Ecto neural progenitor cell (in vitro differentiated cells): ENCODE measurements at regions not wholly inside any gene's neighbourhood (a gene's known extent, or its start where the extent isn't known, plus 50 kb on each side); places are given as distances from the start of the nearest gene placed in this dataset.

Source experiments
- DNase-seq: peaks from one replicate; pipeline ENCODE4 v3.0.0-alpha.2; 2018; ENCODE audit warnings: low spot score

GRCh38 chr2:5067816-5068215 lies 624.4 kb upstream of the SOX11 start:
- no peak for DNase-seq

DNA sequence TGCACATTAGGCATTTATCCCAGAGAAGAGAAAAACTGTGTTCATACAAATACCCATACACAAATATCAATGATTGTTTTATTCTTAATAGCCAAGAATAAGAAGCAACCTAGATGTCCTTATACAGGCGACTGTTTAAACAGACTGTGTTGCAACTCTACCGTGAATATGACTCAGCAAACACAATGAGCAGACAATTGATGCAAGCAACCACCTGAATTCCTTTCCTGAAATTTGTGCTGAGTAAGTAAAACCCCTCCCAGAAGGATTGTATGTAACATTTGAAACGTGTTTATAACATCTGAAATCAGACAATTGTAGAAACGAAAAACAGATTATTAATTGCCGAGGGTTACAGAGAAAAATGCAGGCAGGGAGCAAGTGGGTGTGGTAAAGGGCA lies 621.9 kb upstream of the SOX11 start:
- no peak for DNase-seq

DNA sequence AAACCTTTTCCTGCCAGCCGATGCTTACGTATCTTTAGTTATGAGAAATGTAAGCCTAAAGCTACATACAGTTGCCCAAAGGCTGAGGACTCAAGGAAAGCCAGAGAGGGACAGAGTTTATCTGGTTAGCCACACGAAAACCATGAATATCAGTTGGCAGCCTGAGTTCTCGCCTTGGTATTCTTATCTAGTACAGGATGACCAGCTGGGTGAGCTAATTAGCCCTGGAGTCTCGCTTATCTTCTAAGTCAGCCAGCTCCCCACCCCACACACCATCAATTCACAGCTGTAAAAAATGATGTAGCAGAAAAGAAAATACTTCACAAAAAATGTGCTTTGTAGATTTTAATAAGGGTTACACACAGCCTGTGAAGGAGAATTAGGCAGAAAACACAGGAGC lies 617.5 kb upstream of the SOX11 start:
- DNase-seq: no peak

- DNase-seq: no peak
These were observed 615.6 kb upstream of the SOX11 start for GRCh38 chr2:5076599-5076998.

- DNase-seq: no peak
These were observed 614.6 kb upstream of the SOX11 start for GRCh38 chr2:5077479-5078089.

DNA sequence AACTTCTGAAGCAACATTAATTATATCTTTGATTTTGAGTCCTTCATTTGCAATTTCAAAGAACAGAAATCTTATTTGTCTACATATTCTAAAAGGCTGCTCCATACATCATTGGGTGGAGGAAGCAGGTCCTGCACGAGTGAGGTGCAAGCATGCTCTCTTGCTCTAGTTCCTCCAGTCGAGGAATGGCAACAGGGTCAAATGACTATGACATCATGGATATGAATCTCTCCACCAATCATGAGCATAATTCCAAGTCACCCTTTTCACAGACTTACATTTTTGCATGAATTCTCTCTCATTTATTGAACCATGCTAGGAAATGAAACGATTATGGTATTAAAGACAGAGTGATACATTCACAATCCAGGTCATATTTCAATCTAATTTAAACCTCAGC lies 608.8 kb upstream of the SOX11 start:
- no peak for DNase-seq

DNA sequence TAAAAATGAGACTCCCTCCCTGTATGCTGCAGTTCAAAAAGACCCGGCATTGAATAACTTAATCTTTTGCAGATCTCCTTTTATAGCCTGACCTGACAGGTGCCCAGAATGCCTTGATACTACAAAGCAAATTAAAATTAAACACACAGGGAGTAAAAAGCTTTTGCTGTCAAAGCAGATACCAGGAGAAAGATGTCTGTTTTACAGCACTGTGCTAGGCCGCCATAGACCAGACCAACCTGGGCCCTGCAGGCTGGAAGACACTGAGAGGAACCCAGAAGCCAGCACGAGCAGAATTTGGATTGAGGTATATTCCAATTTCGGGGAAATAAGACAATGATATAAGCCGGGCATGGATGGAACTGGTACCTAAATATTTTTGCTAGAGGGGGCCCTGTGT lies 602.8 kb upstream of the SOX11 start:
- no peak for DNase-seq

- no peak for DNase-seq
These were observed 599.1 kb upstream of the SOX11 start for GRCh38 chr2:5093056-5093455.

- DNase-seq: no peak
These were observed 598.7 kb upstream of the SOX11 start for GRCh38 chr2:5093518-5093917.

DNA sequence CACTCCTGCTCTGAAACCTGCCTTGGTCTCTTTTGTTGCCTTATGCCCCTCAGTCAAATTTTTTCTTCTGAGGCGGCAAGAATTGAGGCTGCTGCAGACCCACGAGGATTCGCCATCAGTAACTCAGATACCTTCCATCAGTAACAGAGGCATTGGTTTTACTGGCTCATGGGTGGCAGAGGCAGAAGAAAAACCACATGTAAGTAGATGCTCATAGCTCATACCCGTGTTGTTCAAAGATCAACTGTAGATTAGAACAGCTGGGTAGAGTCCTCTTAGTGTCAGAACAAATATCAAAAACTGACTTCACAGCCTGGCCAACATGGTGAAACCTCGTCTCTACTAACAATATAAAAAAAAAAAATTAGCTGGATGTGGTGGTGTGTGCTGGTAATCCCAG lies 598.0 kb upstream of the SOX11 start:
- no peak for DNase-seq

DNA sequence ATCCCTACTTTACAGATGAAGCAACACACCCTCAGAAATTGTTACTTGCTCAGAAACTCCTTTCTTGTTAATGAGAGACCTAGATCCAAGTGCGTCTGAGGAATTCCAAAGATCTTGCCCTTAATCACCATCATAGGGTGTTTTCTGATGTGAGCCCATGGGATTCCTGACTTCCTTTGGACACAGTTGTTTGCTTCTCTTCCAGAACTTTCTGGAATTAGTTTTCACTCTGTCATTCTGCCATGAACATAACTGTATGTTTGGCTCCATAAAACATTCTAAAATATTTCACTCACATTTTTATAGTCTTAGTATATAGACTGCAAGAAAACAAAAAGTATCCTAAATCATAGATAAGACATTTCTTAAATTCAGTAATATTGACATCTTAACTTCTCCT lies 593.9 kb upstream of the SOX11 start:
- DNase-seq: no peak

DNA sequence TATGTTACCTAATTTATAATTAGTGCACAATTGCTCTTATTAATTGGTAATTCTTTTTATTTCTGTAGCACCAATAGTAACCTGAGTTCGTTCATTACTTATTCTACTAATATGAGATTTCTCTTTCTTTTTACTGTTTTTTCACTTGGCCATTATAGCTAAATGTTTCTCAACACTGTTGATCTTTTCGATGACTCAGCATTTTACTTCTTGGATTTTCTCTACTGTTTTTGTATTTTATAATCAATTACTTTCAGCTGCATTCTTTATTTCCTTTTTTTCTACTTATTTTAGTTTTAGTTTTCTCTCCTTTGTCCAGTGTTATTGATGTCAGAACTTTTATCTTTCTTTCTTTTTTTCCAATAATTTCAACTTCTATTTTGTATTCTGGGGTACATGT lies 589.4 kb upstream of the SOX11 start:
- DNase-seq: no peak

DNA sequence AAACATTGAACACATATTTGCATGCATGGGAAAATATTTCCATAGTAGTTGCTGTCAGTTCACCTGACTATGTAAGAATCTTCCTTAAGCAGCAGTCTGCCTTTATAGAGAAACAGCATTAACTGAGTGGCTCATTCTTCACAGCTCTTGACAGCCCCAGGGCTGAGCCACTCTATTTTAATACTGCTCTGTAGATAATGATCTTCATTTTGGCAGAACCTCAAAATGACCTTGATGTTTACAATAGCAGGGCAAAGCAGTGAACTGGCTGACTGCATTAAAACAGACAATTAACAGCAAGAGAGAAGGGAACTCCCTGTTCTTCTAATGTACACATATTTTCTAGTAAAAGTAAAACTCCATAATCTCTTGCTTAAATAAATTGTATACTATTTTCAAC lies 580.6 kb upstream of the SOX11 start:
- DNase-seq: no peak

DNA sequence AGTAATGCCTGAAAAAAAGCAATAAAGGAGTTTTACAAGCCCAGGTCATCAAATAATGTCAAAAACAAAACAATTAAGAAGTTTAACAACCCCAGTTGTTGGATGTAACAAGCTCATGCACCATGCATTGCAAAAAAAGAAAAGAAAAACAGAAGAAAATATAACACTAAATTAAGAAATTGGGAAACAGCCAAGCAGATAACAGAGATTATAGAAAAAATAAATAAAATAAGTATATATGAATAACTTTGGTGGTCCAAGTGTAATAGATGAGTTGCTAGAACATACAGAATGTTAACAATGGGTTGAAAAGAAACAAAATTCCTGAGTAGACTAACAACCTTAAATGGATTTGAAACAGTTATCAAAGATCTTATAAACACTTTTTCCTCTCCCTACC lies 573.1 kb upstream of the SOX11 start:
- DNase-seq: no peak

DNA sequence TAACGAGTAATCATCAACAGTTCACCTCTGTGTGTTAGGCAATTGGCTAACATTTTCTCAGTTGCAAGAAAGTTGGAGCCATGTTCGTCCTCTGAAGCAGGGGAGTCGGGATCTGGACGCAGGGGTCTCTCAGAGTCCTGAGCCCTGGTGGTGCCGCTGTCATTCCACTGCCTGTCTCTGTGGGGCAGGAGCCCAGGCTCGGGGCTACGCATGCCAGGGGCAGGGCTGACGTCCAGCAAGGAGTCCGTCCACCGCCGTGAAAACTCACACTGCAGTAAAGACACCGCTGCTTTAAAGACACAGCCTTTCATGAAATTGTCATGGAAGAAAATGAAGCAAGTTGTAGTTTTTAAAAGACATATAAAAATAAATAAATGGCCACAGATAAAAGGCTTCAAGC lies 571.1 kb upstream of the SOX11 start:
- DNase-seq: no peak

- DNase-seq: peak; percentile 63
These were observed 570.5 kb upstream of the SOX11 start for GRCh38 chr2:5121642-5122041.

GRCh38 chr2:5123582-5124196 lies 568.5 kb upstream of the SOX11 start:
- no peak for DNase-seq

- DNase-seq: no peak
These were observed 567.0 kb upstream of the SOX11 start for GRCh38 chr2:5125017-5125730.

GRCh38 chr2:5132281-5132680 lies 559.9 kb upstream of the SOX11 start:
- no peak for DNase-seq

- DNase-seq: no peak
These were observed 551.8 kb upstream of the SOX11 start for GRCh38 chr2:5140347-5140746.

- DNase-seq: no peak
These were observed 548.0 kb upstream of the SOX11 start for GRCh38 chr2:5144159-5144558.

GRCh38 chr2:5145053-5145452 lies 547.1 kb upstream of the SOX11 start:
- DNase-seq: no peak

DNA sequence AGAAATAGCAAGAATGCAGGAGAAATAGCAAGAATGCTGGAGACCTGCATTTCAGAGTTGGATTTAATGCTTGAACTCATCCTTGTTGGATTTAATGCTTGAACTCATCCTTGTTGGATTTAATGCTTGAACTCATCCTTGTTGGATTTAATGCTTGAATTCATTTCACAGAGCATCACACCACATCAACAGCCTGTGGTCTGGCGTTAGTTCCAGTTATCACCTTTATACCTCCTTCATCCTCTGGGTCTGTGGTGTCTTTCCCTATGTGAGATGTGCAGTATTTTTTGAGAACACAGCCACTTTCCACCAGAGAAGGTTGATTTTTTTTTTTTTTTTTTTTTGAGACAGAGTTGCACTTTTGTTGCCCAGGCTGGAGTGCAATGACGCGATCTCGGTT lies 546.4 kb upstream of the SOX11 start:
- no peak for DNase-seq
